GM23338 (cell line): ENCODE measurements at regions not wholly inside any gene's neighbourhood (a gene's known extent, or its start where the extent isn't known, plus 50 kb on each side); places are given as distances from the start of the nearest gene placed in this dataset.
A peak's percentile ranks its signal among the peaks of the same experiment; 100 is the strongest.

ENCODE experiments used
- ATAC-seq: fragments of 200-7000 bp; cut with Tn5 transposase; 3 replicates; pipeline ENCODE4 v1.9.1; 2020
- DNase-seq: peaks from one replicate; pipeline ENCODE4 v3.0.0-alpha.2; 2015; ENCODE audit warnings: low spot score
- H2AFZ ChIP-seq: fragments of 200-600 bp; sonication (generic); 2 replicates; pipeline ENCODE4 v1.8.0; 2016; ENCODE audit warnings: antibody characterized with exemption, mild to moderate bottlenecking, moderate library complexity
- H3F3A ChIP-seq: fragments of 200-600 bp; sonication (generic); replicated peaks from 2 replicates; pipeline ENCODE4 v1.8.0; 2017; ENCODE audit warnings: antibody characterized with exemption, mixed run types, low read depth
- H3K27ac ChIP-seq: fragments of 200-600 bp; sonication (generic); 2 replicates; pipeline ENCODE4 v1.6.1; 2016; ENCODE audit warnings: low read depth
- H3K27me3 ChIP-seq: fragments of 200-600 bp; sonication (generic); 2 replicates; pipeline ENCODE4 v1.8.0; 2016; ENCODE audit warnings: mild to moderate bottlenecking, mixed run types, moderate library complexity; ENCODE audit not compliant: insufficient read depth
- H3K36me3 ChIP-seq: fragments of 200-600 bp; sonication (generic); 2 replicates; pipeline ENCODE4 v1.8.0; 2016; ENCODE audit warnings: mild to moderate bottlenecking; ENCODE audit not compliant: insufficient read depth
- H3K4me1 ChIP-seq: fragments of 200-600 bp; sonication (generic); 2 replicates; pipeline ENCODE4 v1.8.0; 2016; ENCODE audit warnings: mild to moderate bottlenecking, moderate library complexity; ENCODE audit not compliant: insufficient read depth
- H3K4me2 ChIP-seq: fragments of 200-600 bp; sonication (generic); 2 replicates; pipeline ENCODE4 v1.7.1; 2017; ENCODE audit warnings: mixed run types
- H3K4me3 ChIP-seq: fragments of 200-600 bp; sonication (generic); 2 replicates; pipeline ENCODE4 v1.6.1; 2016; ENCODE audit warnings: mixed run types
- H3K79me2 ChIP-seq: fragments of 200-600 bp; sonication (generic); replicated peaks from 2 replicates; pipeline ENCODE4 v1.8.0; 2017; ENCODE audit warnings: mild to moderate bottlenecking; ENCODE audit not compliant: insufficient read depth
- H3K9me2 ChIP-seq: fragments of 200-600 bp; sonication (generic); 2 replicates; pipeline ENCODE4 v1.8.0; 2017; ENCODE audit not compliant: insufficient read depth
- H4K20me1 ChIP-seq: fragments of 200-600 bp; sonication (generic); replicated peaks from 2 replicates; pipeline ENCODE4 v1.8.0; 2017; ENCODE audit warnings: mild to moderate bottlenecking; ENCODE audit not compliant: insufficient read depth
- H3K27ac Mint-ChIP-seq: 2 replicates; pipeline ENCODE4 v1.8.0; 2020; ENCODE audit warnings: inconsistent platforms, mild to moderate bottlenecking, moderate library complexity, mixed read lengths
- H3K27me3 Mint-ChIP-seq: 3 replicates; pipeline ENCODE4 v1.8.0; 2022; ENCODE audit warnings: low read depth, mild to moderate bottlenecking, moderate library complexity, mixed read lengths, inconsistent platforms; ENCODE audit not compliant: insufficient read depth, poor library complexity
- H3K36me3 Mint-ChIP-seq: 3 replicates; pipeline ENCODE4 v1.8.0; 2021; ENCODE audit warnings: low read depth, mild to moderate bottlenecking, inconsistent platforms, moderate library complexity, mixed read lengths
- H3K4me1 Mint-ChIP-seq: 3 replicates; pipeline ENCODE4 v1.8.0; 2020; ENCODE audit warnings: mild to moderate bottlenecking, inconsistent platforms, mixed read lengths
- H3K4me3 Mint-ChIP-seq: 3 replicates; pipeline ENCODE4 v1.8.0; 2021; ENCODE audit warnings: moderate library complexity, mild to moderate bottlenecking, inconsistent platforms, mixed read lengths
- H3K9me3 Mint-ChIP-seq: 3 replicates; pipeline ENCODE4 v1.8.0; 2020; ENCODE audit warnings: moderate library complexity, mild to moderate bottlenecking, inconsistent platforms, mixed read lengths
- CREB1 ChIP-seq: fragments of 250-450 bp; sonication (Bioruptor Pico); IDR thresholded peaks from 2 replicates; pipeline ENCODE4 v1.5.0; 2020; ENCODE audit warnings: low read depth, mild to moderate bottlenecking, moderate library complexity
- EZH2phosphoT487 ChIP-seq: fragments of 200-600 bp; sonication (generic); IDR thresholded peaks from one replicate; pipeline ENCODE4 v1.8.1; 2018; ENCODE audit warnings: antibody characterized with exemption; ENCODE audit not compliant: unreplicated experiment
- JUNB ChIP-seq: IDR thresholded peaks from one replicate; pipeline ENCODE4 v1.6.1; 2016; ENCODE audit warnings: antibody characterized with exemption; ENCODE audit not compliant: unreplicated experiment
- NANOG ChIP-seq: IDR thresholded peaks from 2 replicates; pipeline ENCODE4 v1.6.1; 2016; ENCODE audit warnings: antibody characterized with exemption, borderline replicate concordance
- POLR2AphosphoS5 ChIP-seq: IDR thresholded peaks from 2 replicates; pipeline ENCODE4 v1.6.1; 2016; ENCODE audit warnings: antibody characterized with exemption, low read depth
- STAT1 ChIP-seq: IDR thresholded peaks from one replicate; pipeline ENCODE4 v1.6.1; 2016; ENCODE audit warnings: antibody characterized with exemption; ENCODE audit not compliant: unreplicated experiment
- ZNF114 ChIP-seq: fragments of 250-450 bp; sonication (Bioruptor Pico); IDR thresholded peaks from 2 replicates; pipeline ENCODE4 v1.5.0; 2020; ENCODE audit warnings: mild to moderate bottlenecking, moderate library complexity
- ZNF331 ChIP-seq: fragments of 250-450 bp; sonication (Bioruptor Pico); IDR thresholded peaks from 2 replicates; pipeline ENCODE4 v1.5.0; 2020; ENCODE audit warnings: low read depth, mild to moderate bottlenecking, moderate library complexity
- TF ChIP-seq, protein P1 (sequence below), 2 experiments: fragments of 200-600 bp in 1 of 2; sonication (generic) in 1 of 2; conservative IDR thresholded peaks; 2 replicates each; pipeline versions ENCODE4 v1.5.1 to v1.6.1; 2016 to 2017; ENCODE audit warnings: antibody characterized with exemption in 2 of 2, low read depth in 2 of 2, mild to moderate bottlenecking in 2 of 2, moderate library complexity in 1 of 2

GRCh38 chr1:106748606-106749005, 307.9 kb upstream of the PRMT6 start (continued):
- TF ChIP-seq, protein P1, sequence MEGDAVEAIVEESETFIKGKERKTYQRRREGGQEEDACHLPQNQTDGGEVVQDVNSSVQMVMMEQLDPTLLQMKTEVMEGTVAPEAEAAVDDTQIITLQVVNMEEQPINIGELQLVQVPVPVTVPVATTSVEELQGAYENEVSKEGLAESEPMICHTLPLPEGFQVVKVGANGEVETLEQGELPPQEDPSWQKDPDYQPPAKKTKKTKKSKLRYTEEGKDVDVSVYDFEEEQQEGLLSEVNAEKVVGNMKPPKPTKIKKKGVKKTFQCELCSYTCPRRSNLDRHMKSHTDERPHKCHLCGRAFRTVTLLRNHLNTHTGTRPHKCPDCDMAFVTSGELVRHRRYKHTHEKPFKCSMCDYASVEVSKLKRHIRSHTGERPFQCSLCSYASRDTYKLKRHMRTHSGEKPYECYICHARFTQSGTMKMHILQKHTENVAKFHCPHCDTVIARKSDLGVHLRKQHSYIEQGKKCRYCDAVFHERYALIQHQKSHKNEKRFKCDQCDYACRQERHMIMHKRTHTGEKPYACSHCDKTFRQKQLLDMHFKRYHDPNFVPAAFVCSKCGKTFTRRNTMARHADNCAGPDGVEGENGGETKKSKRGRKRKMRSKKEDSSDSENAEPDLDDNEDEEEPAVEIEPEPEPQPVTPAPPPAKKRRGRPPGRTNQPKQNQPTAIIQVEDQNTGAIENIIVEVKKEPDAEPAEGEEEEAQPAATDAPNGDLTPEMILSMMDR (conservative IDR thresholded peaks at IDR 0.05; ENCODE audit: low read depth in 2 of 2), result no peak

DNA sequence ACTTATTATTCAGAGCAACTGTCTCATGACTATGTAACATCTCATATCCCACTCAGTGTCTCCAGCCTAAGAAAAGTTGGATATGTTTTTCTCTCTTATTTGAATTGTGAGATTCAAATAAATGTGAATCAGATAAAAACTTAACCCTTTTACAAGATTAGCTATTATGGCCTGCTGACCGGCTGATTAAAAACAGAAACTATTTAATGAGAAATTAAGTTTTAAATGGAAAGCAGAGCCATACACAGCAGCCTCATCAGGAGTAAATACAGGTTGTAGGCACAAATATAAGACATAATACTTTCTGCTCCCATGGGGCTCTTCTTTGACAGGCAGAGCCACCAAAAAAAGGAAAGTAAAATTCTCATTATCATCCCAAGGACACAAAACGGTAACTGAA, 307.0 kb upstream of the PRMT6 start:
- H3K79me2 ChIP-seq, result no peaks in the 10 kb centered on the region
- H3K27me3 ChIP-seq, result no peaks in the 10 kb centered on the region
- no peak overlapping the region for H2AFZ ChIP-seq
- Mint-ChIP-seq H3K27ac (no peak overlapping the region), H3K36me3 (no peaks in the 10 kb centered on the region), H3K4me1 (peaks cover 51% of the 10 kb centered on the region), H3K9me3 (no peaks in the 10 kb centered on the region), H3K27me3 (no peaks in the 10 kb centered on the region), H3K4me3 (no peak overlapping the region)
- DNase-seq (no peak), ATAC-seq (no peak)
- TF ChIP-seq JUNB (no peak), STAT1 (no peak), EZH2phosphoT487 (no peak), NANOG (no peak)
- H3K4me3 ChIP-seq, result no peak overlapping the region
- no peaks in the 10 kb centered on the region for H3F3A ChIP-seq
- H3K9me2 ChIP-seq, result no peaks in the 10 kb centered on the region
- peaks cover 33% of the 10 kb centered on the region for H3K4me1 ChIP-seq
- H3K4me2 ChIP-seq, result no peak overlapping the region
- H4K20me1 ChIP-seq, result no peaks in the 10 kb centered on the region
- no peak overlapping the region for H3K27ac ChIP-seq
- no peaks in the 10 kb centered on the region for H3K36me3 ChIP-seq

GRCh38 chr1:106749906-106750305, 306.6 kb upstream of the PRMT6 start:
- no peak for DNase-seq
- no peaks in the 10 kb centered on the region for H3K27me3 ChIP-seq
- peaks cover 33% of the 10 kb centered on the region for H3K4me1 ChIP-seq
- no peaks in the 10 kb centered on the region for H3K9me2 ChIP-seq
- no peaks in the 10 kb centered on the region for H3F3A ChIP-seq
- Mint-ChIP-seq H3K27ac (peak overlapping the region; percentile 41), H3K4me3 (no peak overlapping the region), H3K36me3 (no peaks in the 10 kb centered on the region), H3K9me3 (no peaks in the 10 kb centered on the region), H3K27me3 (no peaks in the 10 kb centered on the region), H3K4me1 (peaks cover 50% of the 10 kb centered on the region)
- no peak overlapping the region for H3K4me3 ChIP-seq
- no peak for TF ChIP-seq CREB1 (CRISPR knock-in tag)
- TF ChIP-seq ZNF114 (CRISPR knock-in tag), result no peak
- TF ChIP-seq JUNB, result no peak
- TF ChIP-seq ZNF331, result no peak
- TF ChIP-seq, protein P1 (conservative IDR thresholded peaks at IDR 0.05; ENCODE audit: low read depth in 2 of 2), result no peak
- no peak for TF ChIP-seq POLR2AphosphoS5
- no peak overlapping the region for H3K27ac ChIP-seq
- no peak overlapping the region for H3K4me2 ChIP-seq
- no peak overlapping the region for H2AFZ ChIP-seq
- H3K79me2 ChIP-seq, result no peaks in the 10 kb centered on the region
- no peaks in the 10 kb centered on the region for H3K36me3 ChIP-seq
- H4K20me1 ChIP-seq, result no peaks in the 10 kb centered on the region
- no peak for ATAC-seq
